ENCODE measurements at regions not wholly inside any gene's neighbourhood (a gene's known extent, or its start where the extent isn't known, plus 50 kb on each side); places are given as distances from the start of the nearest gene placed in this dataset.
"Not testable (repeated sequence)": the region's sequence is repeated elsewhere in the genome, so short reads cannot be mapped to it uniquely, and the experiment has no call there.

GRCh38 chr3:153768561-153769469, 352.4 kb upstream of the ARHGEF26 start:
- DNase-seq: peak; percentile 12
- Histone ChIP-seq H3K27me3 (no peaks in the 10 kb centered on the region), H3K4me3 (no peak overlapping the region), H3K9me3 (peaks cover 9% of the 10 kb centered on the region; the same call in 1 of the 2 replicates), H3K36me3 (no peaks in the 10 kb centered on the region)

DNA sequence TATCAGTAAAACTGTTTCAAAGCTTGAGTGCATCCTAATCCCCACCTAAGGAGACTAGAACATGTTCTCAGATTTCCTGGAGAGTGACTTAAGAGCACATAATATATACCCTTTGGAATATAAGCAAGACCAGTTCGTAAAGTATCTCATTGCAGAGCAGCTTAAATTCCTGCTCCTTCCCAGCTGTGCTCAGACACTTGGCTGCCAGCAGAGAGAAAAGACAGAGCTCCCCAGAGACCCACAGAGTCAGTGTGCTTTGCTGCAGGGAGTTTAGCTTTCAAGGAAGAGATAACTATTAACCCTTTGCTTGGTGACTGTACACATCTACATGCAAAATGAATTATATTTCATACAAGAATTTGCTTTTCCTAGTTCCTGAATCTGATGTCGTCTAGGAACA, 338.1 kb upstream of the ARHGEF26 start:
- Histone ChIP-seq H3K27me3 (peaks cover 2% of the 10 kb centered on the region; the same call in 1 of the 2 replicates), H3K9me3 (no peaks in the 10 kb centered on the region), H3K36me3 (no peaks in the 10 kb centered on the region), H3K4me3 (no peak overlapping the region)
- DNase-seq: no peak

- no peaks in the 10 kb centered on the region for H3K36me3 ChIP-seq
- H3K9me3 ChIP-seq: no peaks in the 10 kb centered on the region
- DNase-seq: no peak
- peaks cover 2% of the 10 kb centered on the region; the same call in 1 of the 2 replicates for H3K27me3 ChIP-seq
- no peak overlapping the region for H3K4me3 ChIP-seq
Observed at GRCh38 chr3:153783741-153784480, 337.3 kb upstream of the ARHGEF26 start.

DNA sequence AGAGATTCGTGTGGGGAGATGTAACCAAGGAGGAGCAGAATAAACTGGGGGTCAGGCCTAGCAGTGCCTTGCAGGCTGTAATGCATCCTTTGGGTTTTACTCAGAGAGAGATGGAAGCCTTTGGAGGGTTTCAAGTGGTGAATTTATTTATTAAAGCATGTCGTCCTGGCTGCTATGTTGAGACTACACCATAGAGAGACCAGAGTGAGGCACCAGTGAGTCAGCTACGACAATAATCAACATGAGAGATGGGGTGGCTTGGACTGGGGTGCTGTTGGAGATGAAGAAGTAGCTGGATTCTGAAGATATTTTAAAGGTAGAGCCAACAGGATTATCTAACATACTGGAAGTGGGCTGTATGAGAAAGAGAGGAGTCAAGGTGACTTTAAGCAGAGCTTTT, 335.3 kb upstream of the ARHGEF26 start:
- H3K9me3 ChIP-seq: no peaks in the 10 kb centered on the region
- H3K4me3 ChIP-seq: no peak overlapping the region
- peaks cover 2% of the 10 kb centered on the region; the same call in 1 of the 2 replicates for H3K27me3 ChIP-seq
- H3K36me3 ChIP-seq: no peaks in the 10 kb centered on the region
- DNase-seq: no peak

- no peaks in the 10 kb centered on the region; the same call in 1 of the 2 replicates for H3K9me3 ChIP-seq
- no peaks in the 10 kb centered on the region for H3K36me3 ChIP-seq
- H3K27me3 ChIP-seq: no peaks in the 10 kb centered on the region
- no peak overlapping the region for H3K4me3 ChIP-seq
- DNase-seq: no peak
Observed at GRCh38 chr3:153789380-153789779, 331.8 kb upstream of the ARHGEF26 start.

GRCh38 chr3:153797056-153797455, 324.1 kb upstream of the ARHGEF26 start:
- not testable (repeated sequence) for H3K36me3 ChIP-seq, DNase-seq, H3K27me3 ChIP-seq, H3K4me3 ChIP-seq, H3K9me3 ChIP-seq

DNA sequence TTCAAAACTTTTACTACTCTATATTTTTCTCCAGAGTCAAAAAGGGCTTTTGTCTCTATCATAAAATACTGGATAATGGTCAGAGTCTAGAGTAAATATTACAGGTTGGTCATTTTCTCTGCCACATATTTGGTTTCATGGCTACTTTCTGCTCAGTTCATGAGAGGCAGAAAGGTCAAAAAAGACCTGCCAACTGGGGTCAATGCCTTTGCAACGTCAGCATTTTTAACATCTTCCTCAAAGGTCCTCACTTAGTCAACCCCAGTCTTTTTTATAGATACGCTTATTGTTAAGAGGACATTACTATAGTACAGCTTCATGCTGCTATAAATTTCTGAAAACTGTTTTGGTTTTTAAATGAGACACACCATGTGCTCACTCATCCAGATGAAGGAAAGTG, 312.1 kb upstream of the ARHGEF26 start:
- H3K4me3 ChIP-seq: no peak overlapping the region
- H3K36me3 ChIP-seq: no peaks in the 10 kb centered on the region
- H3K27me3 ChIP-seq: peaks cover 2% of the 10 kb centered on the region; the same call in 1 of the 2 replicates
- no peak for DNase-seq
- H3K9me3 ChIP-seq: no peaks in the 10 kb centered on the region

GRCh38 chr3:153818338-153818737, 302.9 kb upstream of the ARHGEF26 start:
- Histone ChIP-seq H3K9me3 (no peaks in the 10 kb centered on the region), H3K27me3 (peaks cover 2% of the 10 kb centered on the region; the same call in 1 of the 2 replicates), H3K36me3 (no peaks in the 10 kb centered on the region), H3K4me3 (no peak overlapping the region)
- no peak for DNase-seq

DNA sequence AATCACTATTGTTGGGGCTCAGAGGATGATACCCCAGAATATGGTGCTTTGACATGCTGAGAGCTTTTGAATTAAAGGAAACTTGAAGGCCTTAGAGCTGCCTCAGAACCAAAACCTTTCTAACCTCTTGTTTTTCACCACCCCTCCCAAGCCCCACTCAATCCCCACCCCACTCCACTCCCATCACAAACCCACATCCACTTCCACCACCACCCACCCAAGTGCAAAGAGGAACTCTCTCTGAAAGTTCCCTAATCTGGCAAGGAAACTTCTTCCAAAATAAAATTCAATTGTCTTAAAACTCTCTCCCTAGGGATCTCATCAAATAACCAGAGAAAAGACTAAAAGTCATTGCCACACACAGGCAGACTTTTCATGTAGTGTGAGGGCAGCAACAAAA, 301.2 kb upstream of the ARHGEF26 start:
- H3K9me3 ChIP-seq: no peaks in the 10 kb centered on the region
- H3K36me3 ChIP-seq: no peaks in the 10 kb centered on the region
- no peak overlapping the region for H3K4me3 ChIP-seq
- no peak for DNase-seq
- H3K27me3 ChIP-seq: no peaks in the 10 kb centered on the region

GRCh38 chr3:153828346-153828745, 292.8 kb upstream of the ARHGEF26 start:
- H3K9me3 ChIP-seq, H3K36me3 ChIP-seq, H3K4me3 ChIP-seq, H3K27me3 ChIP-seq, DNase-seq: not testable (repeated sequence)

GRCh38 chr3:153829606-153830170, 291.5 kb upstream of the ARHGEF26 start:
- Histone ChIP-seq H3K9me3 (no peaks in the 10 kb centered on the region), H3K4me3 (no peak overlapping the region), H3K27me3 (no peaks in the 10 kb centered on the region), H3K36me3 (no peaks in the 10 kb centered on the region)
- no peak for DNase-seq

GRCh38 chr3:153830552-153830951, 290.6 kb upstream of the ARHGEF26 start:
- Histone ChIP-seq H3K27me3 (no peaks in the 10 kb centered on the region), H3K9me3 (no peaks in the 10 kb centered on the region), H3K4me3 (no peak overlapping the region), H3K36me3 (no peaks in the 10 kb centered on the region)
- DNase-seq: no peak

- DNase-seq: no peak
- no peak overlapping the region for H3K4me3 ChIP-seq
- H3K9me3 ChIP-seq: no peaks in the 10 kb centered on the region
- H3K27me3 ChIP-seq: no peaks in the 10 kb centered on the region
- no peaks in the 10 kb centered on the region for H3K36me3 ChIP-seq
Observed at GRCh38 chr3:153835540-153835939, 285.6 kb upstream of the ARHGEF26 start.

GRCh38 chr3:153840487-153840886, 280.7 kb upstream of the ARHGEF26 start:
- no peaks in the 10 kb centered on the region for H3K9me3 ChIP-seq
- H3K4me3 ChIP-seq: no peak overlapping the region
- DNase-seq: no peak
- no peaks in the 10 kb centered on the region for H3K27me3 ChIP-seq
- H3K36me3 ChIP-seq: no peaks in the 10 kb centered on the region

DNA sequence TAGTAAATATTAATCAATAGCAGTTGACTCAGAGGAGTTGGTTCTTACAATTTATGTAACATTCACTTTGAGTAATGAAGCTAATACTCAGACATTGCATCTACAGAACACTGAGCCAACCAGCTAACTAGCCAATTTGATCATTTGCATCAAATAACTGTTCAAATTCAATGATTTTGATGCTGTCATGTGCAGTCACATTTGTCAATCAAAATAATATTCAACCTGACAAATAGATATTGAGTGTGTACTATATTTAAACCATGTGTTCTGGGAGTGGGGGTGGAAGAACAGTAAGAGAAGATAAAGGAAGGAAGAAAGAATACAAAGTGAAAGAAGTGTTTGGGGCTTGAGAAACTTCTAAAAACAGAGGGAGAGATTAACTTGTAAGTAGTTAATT, 277.2 kb upstream of the ARHGEF26 start:
- H3K9me3 ChIP-seq: no peaks in the 10 kb centered on the region

GRCh38 chr3:153845311-153845710, 275.9 kb upstream of the ARHGEF26 start:
- H3K36me3 ChIP-seq: no peaks in the 10 kb centered on the region
- DNase-seq: no peak
- no peaks in the 10 kb centered on the region for H3K27me3 ChIP-seq
- H3K4me3 ChIP-seq: no peak overlapping the region
- H3K9me3 ChIP-seq: no peaks in the 10 kb centered on the region

More for the DNA sequence above, 277.2 kb upstream of the ARHGEF26 start:
- no peak for DNase-seq
- H3K36me3 ChIP-seq: no peaks in the 10 kb centered on the region
- no peak overlapping the region for H3K4me3 ChIP-seq
- no peaks in the 10 kb centered on the region for H3K27me3 ChIP-seq

DNA sequence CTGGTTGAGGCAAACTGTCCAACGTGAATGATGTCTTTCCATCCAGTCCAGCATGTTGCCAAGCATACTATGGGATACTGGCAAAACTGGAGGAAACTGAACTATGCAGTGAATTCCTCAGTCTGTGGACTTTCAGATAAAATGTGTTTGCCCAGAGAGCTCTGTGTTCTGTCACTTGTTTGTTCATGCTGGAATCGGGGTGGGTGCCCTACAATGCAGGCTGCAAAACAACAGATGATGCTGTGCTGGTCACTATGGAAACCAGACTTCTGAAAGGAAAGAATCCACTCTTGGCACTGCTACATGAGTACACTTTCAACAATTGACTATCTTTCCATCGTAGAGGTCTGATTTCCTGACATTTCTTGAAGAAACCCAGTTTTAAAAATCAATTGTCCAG, 272.5 kb upstream of the ARHGEF26 start:
- no peak overlapping the region for H3K4me3 ChIP-seq
- DNase-seq: no peak
- H3K9me3 ChIP-seq: no peaks in the 10 kb centered on the region
- H3K36me3 ChIP-seq: no peaks in the 10 kb centered on the region
- H3K27me3 ChIP-seq: no peaks in the 10 kb centered on the region

Measured in MG63 (cell line).